T-cell (primary cell): ENCODE measurements at regions not wholly inside any gene's neighbourhood (a gene's known extent, or its start where the extent isn't known, plus 50 kb on each side); places are given as distances from the start of the nearest gene placed in this dataset.

Experiments used
- ATAC-seq, 4 experiments: fragments of 200-7000 bp in 3 of 4; fragments of 150-1000 bp in 1 of 4; cut with Tn5 transposase; replicated peaks in 1 of 4; 1 replicate in 3 of 4; 2 replicates in 1 of 4; pipeline ENCODE4 v1.10.0; 2021; ENCODE audit warnings: moderate library complexity in 3 of 4, mild to moderate bottlenecking in 2 of 4, moderate number of reproducible peaks in 1 of 4
- CTCF ChIA-PET, 2 donors: fragments of 300-600 bp; sonication (Branson Sonifier 250); formaldehyde crosslinking; loops; one replicate each; lab custom pipeline; 2022; ENCODE audit warnings: antibody characterized with exemption in 2 of 2; lab: Charles Lee
- POLR2A ChIA-PET, 2 donors: fragments of 300-600 bp; sonication (Branson Sonifier 250); formaldehyde crosslinking; loops; one replicate each; lab custom pipeline; 2022; ENCODE audit warnings: antibody characterized with exemption in 2 of 2; lab: Charles Lee
- DNase-seq, 35 experiments: peaks; one replicate each; pipeline versions ENCODE4 v3.0.0 to v3.0.0-alpha.2; 2013 to 2023
- H3K27ac ChIP-seq: one replicate; pipeline ENCODE4 v1.5.1; 2013; ENCODE audit warnings: low read length
- H3K27me3 ChIP-seq, 2 experiments: replicated peaks in 1 of 2; 1 replicate in 1 of 2; 2 replicates in 1 of 2; pipeline versions ENCODE4 v1.6.1 to v1.7.0; 2013; ENCODE audit warnings: low read length in 1 of 2, mixed read lengths in 1 of 2; ENCODE audit not compliant: control insufficient read depth in 2 of 2, insufficient read depth in 2 of 2; ENCODE audit errors: extremely low read depth in 1 of 2
- H3K36me3 ChIP-seq, 2 donors: 1 replicate in 1 of 2; 2 replicates in 1 of 2; pipeline versions ENCODE4 v1.6.1 to v1.7.0; 2013; ENCODE audit warnings: low read length in 1 of 2; ENCODE audit not compliant: control insufficient read depth in 2 of 2, insufficient read depth in 1 of 2; ENCODE audit errors: extremely low read depth in 1 of 2
- H3K4me1 ChIP-seq, 2 experiments: 1 replicate in 1 of 2; 2 replicates in 1 of 2; pipeline versions ENCODE4 v1.6.1 to v1.7.0; 2013; ENCODE audit warnings: low read length in 2 of 2, mixed read lengths in 1 of 2; ENCODE audit not compliant: insufficient read depth in 2 of 2, control insufficient read depth in 1 of 2; ENCODE audit errors: extremely low read depth in 1 of 2
- H3K4me3 ChIP-seq, 2 donors: 1 replicate in 1 of 2; 2 replicates in 1 of 2; pipeline versions ENCODE4 v1.5.1 to v1.7.0; 2013; ENCODE audit warnings: mild to moderate bottlenecking in 2 of 2, low read length in 1 of 2, moderate library complexity in 1 of 2; ENCODE audit not compliant: control insufficient read depth in 1 of 2; ENCODE audit errors: extremely low read depth in 1 of 2
- H3K9me3 ChIP-seq: 2 replicates; pipeline ENCODE4 v1.7.0; 2013
- H3K27ac Mint-ChIP-seq, 2 donors: one replicate each; pipeline ENCODE4 v1.8.0; 2020 to 2021; ENCODE audit warnings: mild to moderate bottlenecking in 2 of 2, mixed read lengths in 2 of 2
- H3K27me3 Mint-ChIP-seq, 2 donors: one replicate each; pipeline ENCODE4 v1.8.0; 2021 to 2022; ENCODE audit warnings: mixed read lengths in 2 of 2
- H3K36me3 Mint-ChIP-seq: one replicate; pipeline ENCODE4 v1.8.0; 2021; ENCODE audit warnings: mixed read lengths
- H3K4me1 Mint-ChIP-seq, 3 donors: one replicate each; pipeline ENCODE4 v1.8.0; 2020 to 2022; ENCODE audit warnings: mixed read lengths in 3 of 3, mild to moderate bottlenecking in 1 of 3
- H3K4me3 Mint-ChIP-seq, 3 donors: one replicate each; pipeline ENCODE4 v1.8.0; 2020 to 2022; ENCODE audit warnings: mild to moderate bottlenecking in 3 of 3, mixed read lengths in 3 of 3, moderate library complexity in 3 of 3
- H3K9me3 Mint-ChIP-seq, 3 donors: one replicate each; pipeline ENCODE4 v1.8.0; 2020 to 2022; ENCODE audit warnings: mixed read lengths in 3 of 3
- WGBS: methylation state at CpG from one replicate; pipeline ENCODE4 v1.1.5; 2013; ENCODE audit warnings: missing lambda C conversion rate; ENCODE audit not compliant: insufficient coverage; 5-methylcytosine and 5-hydroxymethylcytosine counted together

DNA sequence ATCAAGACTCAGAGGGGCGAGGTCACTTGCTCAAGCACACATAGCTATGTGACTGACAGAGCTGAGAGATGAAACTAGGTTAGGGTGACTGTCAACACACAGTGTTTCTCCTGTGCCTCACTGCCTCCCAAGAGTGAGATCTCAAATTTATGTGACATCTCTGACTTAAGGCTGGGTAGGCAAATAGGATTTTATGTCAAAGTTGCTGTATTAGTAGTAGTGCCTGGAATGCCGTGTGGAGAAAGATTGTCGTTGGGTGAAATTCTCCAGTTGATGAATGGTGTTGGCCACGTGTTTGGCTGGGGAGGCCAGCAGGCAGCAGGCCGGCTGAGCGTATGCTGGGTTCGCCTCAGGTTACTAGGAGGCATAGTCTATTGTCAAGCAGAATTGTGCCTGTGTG lies 148.3 kb upstream of the BMPER start:
- no peaks in the 10 kb centered on the region for H3K36me3 ChIP-seq
- H3K4me3 Mint-ChIP-seq: no peak overlapping the region
- peaks cover 0 to 3% of the 10 kb centered on the region in 2 donors for H3K27me3 Mint-ChIP-seq
- no peaks in the 10 kb centered on the region for H3K27me3 ChIP-seq
- ATAC-seq (no peak), DNase-seq (no peak)
- no peaks in the 10 kb centered on the region for H3K4me1 ChIP-seq
- no peak overlapping the region for H3K27ac Mint-ChIP-seq
- no peaks in the 10 kb centered on the region for H3K36me3 Mint-ChIP-seq
- no peak overlapping the region for H3K4me3 ChIP-seq
- no peaks in the 10 kb centered on the region for H3K9me3 ChIP-seq
- ChIA-PET CTCF (no interaction called here), POLR2A (no interaction called here)
- no peaks in the 10 kb centered on the region for H3K4me1 Mint-ChIP-seq
- H3K9me3 Mint-ChIP-seq: no peaks in the 10 kb centered on the region
- no peak overlapping the region for H3K27ac ChIP-seq
- 98% methylated on average over 6 of the region's 7 CpGs for WGBS

DNA sequence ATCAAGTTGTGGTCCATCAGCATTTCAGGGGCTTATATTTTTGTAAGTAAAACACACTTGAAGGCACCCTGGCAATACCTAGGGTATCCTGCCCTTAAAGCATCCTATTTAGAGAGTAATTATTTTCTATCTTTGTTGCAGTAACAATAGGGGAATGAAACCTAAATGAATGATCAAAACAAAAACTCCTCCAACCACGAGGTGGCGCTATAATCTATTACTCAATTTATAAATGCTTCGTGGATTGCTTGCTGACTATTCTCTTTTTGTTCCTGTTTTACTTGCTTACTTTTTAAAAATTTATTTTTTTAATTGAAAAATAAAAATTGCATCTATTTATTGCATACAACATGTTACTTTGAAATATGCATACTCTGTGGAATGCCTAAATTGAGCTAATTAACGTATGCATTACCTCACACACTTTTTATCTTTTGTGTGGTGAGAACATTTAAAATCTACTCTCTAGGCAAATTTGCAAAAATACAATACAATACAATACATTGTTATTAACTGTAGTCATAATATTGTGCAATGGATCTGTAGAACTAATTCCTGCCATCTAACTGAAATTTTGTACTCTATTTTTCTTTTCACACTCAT lies 147.7 kb upstream of the BMPER start:
- peaks cover 0 to 3% of the 10 kb centered on the region in 2 donors for H3K27me3 Mint-ChIP-seq
- Histone ChIP-seq H3K4me3 (no peak overlapping the region), H3K4me1 (no peaks in the 10 kb centered on the region), H3K27me3 (no peaks in the 10 kb centered on the region), H3K36me3 (no peaks in the 10 kb centered on the region), H3K9me3 (no peaks in the 10 kb centered on the region), H3K27ac (no peak overlapping the region)
- ChIA-PET CTCF (no interaction called here), POLR2A (no interaction called here)
- H3K27ac Mint-ChIP-seq: no peak overlapping the region
- peak in 2 of 35 experiments; percentile 3 to 31 for DNase-seq
- WGBS: no CpG with 5 or more reads among the region's 4 CpGs
- no peak overlapping the region for H3K4me3 Mint-ChIP-seq
- H3K4me1 Mint-ChIP-seq: no peaks in the 10 kb centered on the region
- H3K9me3 Mint-ChIP-seq: no peaks in the 10 kb centered on the region
- no peak for ATAC-seq
- no peaks in the 10 kb centered on the region for H3K36me3 Mint-ChIP-seq

DNA sequence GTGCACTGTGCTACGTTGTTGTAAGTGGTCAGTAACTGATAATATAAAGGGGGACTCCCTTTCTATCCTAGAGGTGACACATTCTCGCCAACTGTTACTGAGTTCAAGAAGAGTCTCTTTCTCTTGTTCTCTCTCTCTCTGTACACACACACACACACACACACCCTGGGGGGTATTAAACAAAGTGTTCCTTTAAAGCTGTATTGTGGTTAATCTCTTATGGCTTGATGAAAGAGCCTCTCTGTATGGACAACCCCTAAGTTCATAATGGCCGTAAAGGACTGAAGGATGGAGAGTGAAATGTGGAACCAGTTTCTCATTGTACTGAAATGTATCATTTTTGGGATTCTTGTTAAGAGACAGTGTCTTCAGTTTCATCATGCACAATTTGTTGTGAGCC lies 145.2 kb upstream of the BMPER start:
- ATAC-seq (no peak), DNase-seq (no peak)
- H3K27me3 Mint-ChIP-seq: no peaks in the 10 kb centered on the region
- no peaks in the 10 kb centered on the region for H3K4me1 ChIP-seq
- CTCF ChIA-PET: interaction anchor here in 1 of 2 donors (1.1 kb wide), 1 partner anchor 10 kb away, joined by 3 read pairs; no protein-coding TSS in a partner anchor
- no peaks in the 10 kb centered on the region for H3K36me3 Mint-ChIP-seq
- H3K27ac ChIP-seq: no peak overlapping the region
- POLR2A ChIA-PET: no interaction called here
- no peaks in the 10 kb centered on the region for H3K36me3 ChIP-seq
- no peaks in the 10 kb centered on the region for H3K27me3 ChIP-seq
- H3K27ac Mint-ChIP-seq: no peak overlapping the region
- no peaks in the 10 kb centered on the region for H3K4me1 Mint-ChIP-seq
- H3K4me3 ChIP-seq: no peak overlapping the region
- no peak overlapping the region for H3K4me3 Mint-ChIP-seq
- no peaks in the 10 kb centered on the region for H3K9me3 ChIP-seq
- 67% methylated on average over 1 of the region's 3 CpGs for WGBS
- no peaks in the 10 kb centered on the region for H3K9me3 Mint-ChIP-seq

DNA sequence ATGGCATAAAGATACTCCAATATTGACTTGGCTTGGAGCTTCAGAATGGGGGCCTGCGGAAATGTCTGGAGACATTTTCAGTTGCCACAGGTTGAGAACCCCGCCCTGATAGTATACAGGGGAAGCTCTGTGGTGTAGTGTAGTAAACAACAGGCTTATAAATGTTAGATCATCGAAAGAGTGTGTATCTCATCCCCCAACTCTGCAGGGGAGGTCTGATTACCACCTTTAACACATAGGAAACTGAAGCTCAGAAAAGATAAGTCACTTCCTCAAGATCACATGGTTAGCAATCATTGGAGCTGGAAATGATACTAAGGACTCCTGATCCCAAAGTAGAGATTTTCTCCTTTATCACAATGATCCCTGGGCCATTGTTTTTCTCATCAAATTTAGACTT lies 144.5 kb upstream of the BMPER start:
- Histone ChIP-seq H3K9me3 (no peaks in the 10 kb centered on the region), H3K36me3 (no peaks in the 10 kb centered on the region), H3K4me3 (no peak overlapping the region), H3K4me1 (no peaks in the 10 kb centered on the region), H3K27ac (no peak overlapping the region), H3K27me3 (no peaks in the 10 kb centered on the region)
- H3K36me3 Mint-ChIP-seq: no peaks in the 10 kb centered on the region
- H3K4me1 Mint-ChIP-seq: no peaks in the 10 kb centered on the region
- no peak overlapping the region for H3K27ac Mint-ChIP-seq
- ChIA-PET CTCF (interaction anchor here in 1 of 2 donors (1.1 kb wide), 1 partner anchor 10 kb away, joined by 3 read pairs; no protein-coding TSS in a partner anchor), POLR2A (no interaction called here)
- WGBS: no CpG with 5 or more reads among the region's 3 CpGs
- H3K4me3 Mint-ChIP-seq: no peak overlapping the region
- H3K9me3 Mint-ChIP-seq: no peaks in the 10 kb centered on the region
- ATAC-seq (no peak), DNase-seq (no peak)
- no peaks in the 10 kb centered on the region for H3K27me3 Mint-ChIP-seq

DNA sequence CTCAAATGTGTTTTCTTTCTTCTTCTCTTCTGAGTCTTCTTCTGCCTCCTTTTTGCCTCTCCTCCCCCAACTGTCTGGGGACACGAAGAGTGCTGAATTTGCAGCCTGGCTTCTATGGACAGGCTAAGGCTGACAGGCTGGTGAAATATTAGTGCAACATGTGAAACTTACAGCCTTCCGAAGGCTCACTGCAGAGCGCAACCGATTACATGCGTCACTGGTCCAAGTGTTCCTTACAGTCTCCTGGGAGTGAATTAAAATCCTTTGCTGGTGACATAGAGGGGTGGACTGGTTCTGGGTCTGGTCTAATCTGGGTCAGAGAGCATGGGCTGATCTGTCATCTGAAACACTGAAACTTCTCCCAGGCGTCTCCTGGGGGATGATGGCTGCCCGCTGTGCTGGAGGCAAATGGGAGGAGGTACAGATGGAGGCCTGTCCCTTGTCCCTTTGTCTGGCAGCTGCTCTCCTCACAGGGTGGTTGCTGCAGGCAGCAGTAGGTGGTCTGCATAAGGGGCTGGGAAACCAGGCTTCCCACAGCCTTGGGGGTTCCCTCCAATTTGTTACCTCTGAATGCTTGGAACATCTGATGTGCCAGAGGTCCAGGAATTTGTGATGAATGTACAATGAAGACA lies 143.8 kb upstream of the BMPER start:
- no peaks in the 10 kb centered on the region for H3K4me1 Mint-ChIP-seq
- DNase-seq (no peak), ATAC-seq (no peak)
- Histone ChIP-seq H3K36me3 (no peaks in the 10 kb centered on the region), H3K27me3 (no peaks in the 10 kb centered on the region), H3K4me3 (no peak overlapping the region), H3K27ac (no peak overlapping the region), H3K4me1 (no peaks in the 10 kb centered on the region), H3K9me3 (no peaks in the 10 kb centered on the region)
- WGBS: 87% methylated on average over 6 of the region's 7 CpGs
- H3K9me3 Mint-ChIP-seq: no peaks in the 10 kb centered on the region
- POLR2A ChIA-PET: no interaction called here
- CTCF ChIA-PET: no interaction called here
- H3K36me3 Mint-ChIP-seq: no peaks in the 10 kb centered on the region
- H3K27me3 Mint-ChIP-seq: no peaks in the 10 kb centered on the region
- H3K27ac Mint-ChIP-seq: no peak overlapping the region
- H3K4me3 Mint-ChIP-seq: no peak overlapping the region

DNA sequence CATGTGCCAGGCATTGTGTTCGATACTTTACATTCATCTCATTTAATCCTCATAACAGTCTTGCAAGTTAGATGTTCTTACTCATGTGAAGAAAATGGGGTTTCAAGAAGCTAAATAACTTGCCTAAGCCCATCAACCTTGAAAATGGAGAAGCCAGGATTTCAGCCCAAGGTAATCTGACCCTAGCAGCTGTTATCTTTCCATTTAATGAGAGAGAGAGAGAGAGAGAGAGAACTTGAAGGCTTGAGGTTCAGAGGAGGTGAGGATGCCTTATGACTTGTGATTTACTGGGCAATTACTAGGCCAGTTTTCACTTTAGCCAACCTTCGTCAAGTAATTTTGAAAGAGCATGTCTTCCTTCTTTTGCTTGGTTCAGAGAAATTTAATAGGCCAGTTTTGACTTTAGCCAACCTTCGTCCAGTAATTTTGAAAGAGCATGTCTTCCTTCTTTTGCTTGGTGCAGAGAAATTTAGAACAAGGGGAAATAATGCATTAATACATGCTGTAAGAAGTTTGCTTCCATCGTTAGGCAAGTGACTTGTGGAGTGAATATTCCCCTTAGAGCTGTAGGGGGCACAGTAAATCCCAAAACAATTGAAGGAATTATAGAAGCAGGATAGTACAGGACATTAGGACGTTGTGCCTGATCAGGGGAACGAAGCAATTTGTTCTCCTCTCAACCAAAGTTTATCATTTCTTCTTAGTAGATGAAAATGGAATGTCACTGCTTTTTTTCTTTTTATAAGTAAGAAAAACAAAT lies 143.0 kb upstream of the BMPER start:
- POLR2A ChIA-PET: no interaction called here
- H3K27ac ChIP-seq: no peak overlapping the region
- no peak overlapping the region for H3K27ac Mint-ChIP-seq
- no peaks in the 10 kb centered on the region for H3K27me3 ChIP-seq
- no peak overlapping the region for H3K4me3 Mint-ChIP-seq
- no peaks in the 10 kb centered on the region for H3K4me1 Mint-ChIP-seq
- ATAC-seq (no peak), DNase-seq (no peak)
- no peaks in the 10 kb centered on the region for H3K36me3 Mint-ChIP-seq
- H3K9me3 ChIP-seq: no peaks in the 10 kb centered on the region
- no peaks in the 10 kb centered on the region for H3K27me3 Mint-ChIP-seq
- WGBS: 61% methylated on average over 2 of the region's 6 CpGs
- no peaks in the 10 kb centered on the region for H3K9me3 Mint-ChIP-seq
- H3K36me3 ChIP-seq: no peaks in the 10 kb centered on the region
- CTCF ChIA-PET: no interaction called here
- no peaks in the 10 kb centered on the region for H3K4me1 ChIP-seq
- H3K4me3 ChIP-seq: no peak overlapping the region
